HFFc6 (cell line): ENCODE measurements at regions not wholly inside any gene's neighbourhood (a gene's known extent, or its start where the extent isn't known, plus 50 kb on each side); places are given as distances from the start of the nearest gene placed in this dataset.

Source experiments
- DNase-seq: peaks from one replicate; pipeline ENCODE4 v3.0.0-alpha.2; 2018
- H3K27ac Mint-ChIP-seq: 2 replicates; pipeline ENCODE4 v1.8.0; 2020; ENCODE audit warnings: mild to moderate bottlenecking, mixed read lengths
- H3K27me3 Mint-ChIP-seq: 2 replicates; pipeline ENCODE4 v1.8.0; 2021; ENCODE audit warnings: mild to moderate bottlenecking, moderate library complexity, mixed read lengths; ENCODE audit not compliant: insufficient read depth
- H3K36me3 Mint-ChIP-seq: 2 replicates; pipeline ENCODE4 v1.8.0; 2021; ENCODE audit warnings: low read depth, mixed read lengths
- H3K4me1 Mint-ChIP-seq: 2 replicates; pipeline ENCODE4 v1.8.0; 2020; ENCODE audit warnings: low read depth, mixed read lengths
- H3K4me3 Mint-ChIP-seq: 2 replicates; pipeline ENCODE4 v1.8.0; 2020; ENCODE audit warnings: mild to moderate bottlenecking, moderate library complexity, mixed read lengths
- H3K9me3 Mint-ChIP-seq: 2 replicates; pipeline ENCODE4 v1.8.0; 2020; ENCODE audit warnings: mild to moderate bottlenecking, mixed read lengths
- CTCF ChIP-seq: fragments of 200-600 bp; sonication (generic); IDR thresholded peaks from 2 replicates; pipeline ENCODE4 v1.5.0; 2021; ENCODE audit warnings: antibody characterized with exemption, mild to moderate bottlenecking

DNA sequence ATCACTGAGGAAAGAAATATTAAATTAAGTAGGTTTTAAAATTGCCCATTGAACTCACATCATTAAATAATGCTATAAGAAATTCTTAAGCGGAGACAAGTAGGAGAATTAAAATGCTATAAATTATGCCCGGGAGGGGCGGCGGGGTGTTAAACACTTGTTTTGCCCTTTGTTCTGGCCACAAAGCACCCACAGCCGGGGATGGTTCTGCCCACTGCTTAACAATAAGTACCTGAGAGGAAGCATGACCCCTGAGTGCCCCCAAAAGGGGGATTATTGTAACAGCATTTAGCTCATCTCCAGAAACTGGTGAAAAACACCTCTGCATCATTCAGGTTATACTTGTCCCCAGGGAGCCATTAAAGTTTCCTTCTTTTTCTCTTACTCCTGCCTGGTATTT is 332.7 kb upstream of the POU3F3 start:
- DNase-seq = no peak
- peaks cover 31% of the 10 kb centered on the region for H3K9me3 Mint-ChIP-seq
- no peaks in the 10 kb centered on the region for H3K36me3 Mint-ChIP-seq
- H3K27me3 Mint-ChIP-seq = no peaks in the 10 kb centered on the region
- H3K27ac Mint-ChIP-seq = no peak overlapping the region
- TF ChIP-seq CTCF = no peak
- H3K4me1 Mint-ChIP-seq = no peaks in the 10 kb centered on the region
- no peak overlapping the region for H3K4me3 Mint-ChIP-seq

- DNase-seq = no peak
- Mint-ChIP-seq H3K9me3 (peaks cover 45% of the 10 kb centered on the region), H3K4me1 (no peaks in the 10 kb centered on the region), H3K27me3 (no peaks in the 10 kb centered on the region), H3K36me3 (no peaks in the 10 kb centered on the region), H3K4me3 (no peak overlapping the region), H3K27ac (no peak overlapping the region)
- no peak for TF ChIP-seq CTCF
These were observed 330.0 kb upstream of the POU3F3 start for GRCh38 chr2:104523921-104524320.

- Mint-ChIP-seq H3K9me3 (peaks cover 36% of the 10 kb centered on the region), H3K27ac (no peak overlapping the region), H3K4me3 (no peak overlapping the region), H3K36me3 (no peaks in the 10 kb centered on the region), H3K4me1 (no peaks in the 10 kb centered on the region), H3K27me3 (no peaks in the 10 kb centered on the region)
- TF ChIP-seq CTCF = no peak
- DNase-seq = no peak
These were observed 325.8 kb upstream of the POU3F3 start for GRCh38 chr2:104528101-104528500.

DNA sequence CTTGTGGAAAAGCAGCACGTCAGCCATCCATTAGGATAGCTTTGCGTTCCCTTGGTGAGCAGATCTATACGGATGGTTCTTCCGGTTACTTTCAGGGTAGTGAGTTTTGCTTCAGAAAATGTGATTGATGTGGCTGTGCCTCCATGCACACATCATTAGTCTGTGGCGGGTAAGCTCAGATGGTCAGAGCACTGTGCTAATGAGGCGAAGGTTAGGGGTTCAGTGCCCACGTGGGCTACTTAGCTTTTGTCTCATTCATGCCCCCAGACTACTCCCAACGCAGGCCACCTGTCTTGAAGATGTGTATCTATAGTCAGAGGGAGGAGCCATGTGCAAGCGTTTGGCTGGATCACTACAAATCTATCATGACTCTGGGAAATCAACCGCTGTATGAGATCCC is 322.8 kb upstream of the POU3F3 start:
- no peaks in the 10 kb centered on the region for H3K27me3 Mint-ChIP-seq
- no peak overlapping the region for H3K27ac Mint-ChIP-seq
- DNase-seq = no peak
- H3K4me3 Mint-ChIP-seq = no peak overlapping the region
- TF ChIP-seq CTCF = no peak
- no peaks in the 10 kb centered on the region for H3K4me1 Mint-ChIP-seq
- H3K9me3 Mint-ChIP-seq = peaks cover 52% of the 10 kb centered on the region
- no peaks in the 10 kb centered on the region for H3K36me3 Mint-ChIP-seq

DNA sequence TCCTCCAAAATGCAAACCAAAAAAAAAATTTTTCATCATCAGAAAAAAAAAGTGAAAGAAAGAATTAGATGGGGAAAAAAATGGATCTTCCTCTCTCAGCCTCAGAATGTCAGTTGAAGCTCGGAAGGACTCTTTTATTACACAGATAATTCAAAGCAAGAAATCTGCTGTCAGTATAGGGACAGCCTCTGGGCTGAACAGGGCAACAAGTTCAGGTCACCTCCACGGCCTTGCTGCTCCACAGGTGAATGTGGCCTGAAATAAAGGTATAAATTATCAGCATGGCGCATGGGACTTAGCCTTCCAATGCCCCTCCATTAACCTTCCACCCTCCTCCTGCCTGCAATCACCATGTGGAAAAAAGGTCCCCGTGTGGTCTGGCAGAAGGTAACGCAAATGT is 316.8 kb upstream of the POU3F3 start:
- Mint-ChIP-seq H3K9me3 (peaks cover 45% of the 10 kb centered on the region), H3K36me3 (no peaks in the 10 kb centered on the region), H3K4me3 (no peak overlapping the region), H3K27me3 (peaks cover 2% of the 10 kb centered on the region; the same call in 1 of the 2 replicates), H3K4me1 (no peaks in the 10 kb centered on the region), H3K27ac (no peak overlapping the region)
- no peak for DNase-seq
- no peak for TF ChIP-seq CTCF

- H3K4me1 Mint-ChIP-seq = no peaks in the 10 kb centered on the region
- no peaks in the 10 kb centered on the region for H3K36me3 Mint-ChIP-seq
- no peak for TF ChIP-seq CTCF
- peaks cover 2% of the 10 kb centered on the region; the same call in 1 of the 2 replicates for H3K27me3 Mint-ChIP-seq
- peaks cover 55% of the 10 kb centered on the region for H3K9me3 Mint-ChIP-seq
- H3K4me3 Mint-ChIP-seq = no peak overlapping the region
- H3K27ac Mint-ChIP-seq = no peak overlapping the region
- no peak for DNase-seq
These were observed 315.8 kb upstream of the POU3F3 start for GRCh38 chr2:104538077-104538476.
